Naive thymus-derived CD4-positive, alpha-beta T cell (primary cell): ENCODE measurements at regions not wholly inside any gene's neighbourhood (a gene's known extent, or its start where the extent isn't known, plus 50 kb on each side); places are given as distances from the start of the nearest gene placed in this dataset.

ENCODE experiments used
- ATAC-seq: fragments of 150-1000 bp; cut with Tn5 transposase; 2 replicates; pipeline ENCODE4 v1.10.0; 2021; ENCODE audit warnings: mild to moderate bottlenecking, moderate library complexity
- CTCF ChIA-PET: fragments of 350-600 bp; sonication (Branson Sonifier 250); formaldehyde crosslinking; loops from one replicate; lab custom pipeline; 2021; ENCODE audit warnings: antibody characterized with exemption; lab: Charles Lee
- POLR2A ChIA-PET: fragments of 350-600 bp; sonication (Branson Sonifier 250); formaldehyde crosslinking; loops from one replicate; lab custom pipeline; 2021; ENCODE audit warnings: antibody characterized with exemption, inconsistent platforms; lab: Charles Lee
- DNase-seq, 9 donors: peaks; one replicate each; pipeline versions ENCODE4 v3.0.0 to v3.0.0-alpha.2; 2020 to 2022; ENCODE audit warnings: mixed read lengths in 1 of 9
- H3K27ac ChIP-seq: one replicate; pipeline ENCODE4 v1.7.0; 2013; ENCODE audit warnings: mild to moderate bottlenecking, low read depth, low read length, moderate library complexity
- H3K27me3 ChIP-seq, 2 donors: one replicate each; pipeline ENCODE4 v1.7.0; 2013; ENCODE audit warnings: low read length in 2 of 2, mild to moderate bottlenecking in 2 of 2, moderate library complexity in 2 of 2; ENCODE audit not compliant: control insufficient read depth in 2 of 2, insufficient read depth in 2 of 2
- H3K36me3 ChIP-seq, 3 experiments: 1 replicate in 2 of 3; 2 replicates in 1 of 3; pipeline ENCODE4 v1.7.0; 2013; ENCODE audit warnings: low read length in 3 of 3, mild to moderate bottlenecking in 3 of 3, moderate library complexity in 1 of 3; ENCODE audit not compliant: insufficient read depth in 3 of 3, control insufficient read depth in 2 of 3
- H3K4me1 ChIP-seq, 2 donors: one replicate each; pipeline ENCODE4 v1.7.0; 2013; ENCODE audit warnings: low read length in 2 of 2, mild to moderate bottlenecking in 2 of 2, moderate library complexity in 1 of 2; ENCODE audit not compliant: control insufficient read depth in 2 of 2, insufficient read depth in 2 of 2
- H3K4me3 ChIP-seq: 2 replicates; pipeline ENCODE4 v1.7.0; 2013; ENCODE audit warnings: mild to moderate bottlenecking, low read length
- H3K9me3 ChIP-seq, 3 experiments: 1 replicate in 2 of 3; 2 replicates in 1 of 3; pipeline ENCODE4 v1.7.0; 2013; ENCODE audit warnings: low read length in 3 of 3; ENCODE audit not compliant: control insufficient read depth in 2 of 3
- H3K27ac Mint-ChIP-seq, 9 donors: one replicate each; pipeline ENCODE4 v1.8.0; 2020 to 2022; ENCODE audit warnings: mixed read lengths in 9 of 9, mild to moderate bottlenecking in 8 of 9, moderate library complexity in 5 of 9, inconsistent platforms in 2 of 9
- H3K27me3 Mint-ChIP-seq, 5 donors: one replicate each; pipeline ENCODE4 v1.8.0; 2021 to 2022; ENCODE audit warnings: mixed read lengths in 5 of 5, mild to moderate bottlenecking in 1 of 5
- H3K36me3 Mint-ChIP-seq, 5 donors: one replicate each; pipeline ENCODE4 v1.8.0; 2020 to 2022; ENCODE audit warnings: mixed read lengths in 5 of 5, mild to moderate bottlenecking in 3 of 5, inconsistent platforms in 1 of 5
- H3K4me1 Mint-ChIP-seq, 7 donors: one replicate each; pipeline ENCODE4 v1.8.0; 2020 to 2022; ENCODE audit warnings: mixed read lengths in 7 of 7, mild to moderate bottlenecking in 3 of 7, inconsistent platforms in 1 of 7
- H3K4me3 Mint-ChIP-seq, 10 donors: one replicate each; pipeline ENCODE4 v1.8.0; 2020 to 2022; ENCODE audit warnings: mild to moderate bottlenecking in 10 of 10, mixed read lengths in 10 of 10, moderate library complexity in 6 of 10, inconsistent platforms in 2 of 10
- H3K9me3 Mint-ChIP-seq, 11 donors: one replicate each; pipeline ENCODE4 v1.8.0; 2020 to 2022; ENCODE audit warnings: mixed read lengths in 11 of 11, mild to moderate bottlenecking in 4 of 11, inconsistent platforms in 1 of 11, moderate library complexity in 1 of 11
- intact Hi-C, 2 donors: fragments of 100-400 bp; cut with micrococcal nuclease; formaldehyde crosslinking; loops; one replicate each; pipeline ENCODE4 v1.15.1; 2023

GRCh38 chr4:125022855-125023501 lies 291.8 kb upstream of the FAT4 start:
- intact Hi-C loops = no loop called here
- Histone ChIP-seq H3K4me3 (no peak overlapping the region), H3K4me1 (no peaks in the 10 kb centered on the region), H3K27ac (no peak overlapping the region), H3K9me3 (peaks cover 0 to 5% (median 0%) of the 10 kb centered on the region in 3 experiments), H3K36me3 (no peaks in the 10 kb centered on the region), H3K27me3 (no peaks in the 10 kb centered on the region)
- CTCF ChIA-PET = no interaction called here
- Mint-ChIP-seq H3K36me3 (no peaks in the 10 kb centered on the region), H3K27me3 (no peaks in the 10 kb centered on the region), H3K4me3 (no peak overlapping the region), H3K4me1 (peaks cover 0 to 2% (median 0%) of the 10 kb centered on the region in 7 donors), H3K9me3 (peaks cover 0 to 10% (median 3%) of the 10 kb centered on the region in 11 donors), H3K27ac (no peak overlapping the region)
- no peak for ATAC-seq
- POLR2A ChIA-PET = interaction anchor here (0.7 kb wide), 1 partner anchor 1177 kb away, joined by 3 read pairs; no protein-coding TSS in a partner anchor
- DNase-seq = no peak

- POLR2A ChIA-PET = interaction anchor here (0.6 kb wide), 1 partner anchor 33 kb away, joined by 3 read pairs; no protein-coding TSS in a partner anchor
- Histone ChIP-seq H3K27me3 (no peaks in the 10 kb centered on the region), H3K36me3 (no peaks in the 10 kb centered on the region), H3K27ac (no peak overlapping the region), H3K4me3 (no peak overlapping the region), H3K9me3 (peaks cover 0 to 5% (median 0%) of the 10 kb centered on the region in 3 experiments), H3K4me1 (no peaks in the 10 kb centered on the region)
- ATAC-seq (no peak), DNase-seq (no peak)
- CTCF ChIA-PET = no interaction called here
- Mint-ChIP-seq H3K4me3 (no peak overlapping the region), H3K27me3 (no peaks in the 10 kb centered on the region), H3K9me3 (peaks cover 0 to 10% (median 3%) of the 10 kb centered on the region in 11 donors), H3K36me3 (no peaks in the 10 kb centered on the region), H3K27ac (no peak overlapping the region), H3K4me1 (peaks cover 0 to 2% (median 0%) of the 10 kb centered on the region in 7 donors)
- intact Hi-C loops = no loop called here
These were observed 293.6 kb upstream of the FAT4 start for GRCh38 chr4:125021189-125021588.

- intact Hi-C loops = no loop called here
- no peaks in the 10 kb centered on the region for H3K36me3 Mint-ChIP-seq
- DNase-seq (no peak), ATAC-seq (no peak)
- peaks cover 0 to 2% (median 0%) of the 10 kb centered on the region in 7 donors for H3K4me1 Mint-ChIP-seq
- CTCF ChIA-PET = no interaction called here
- H3K4me3 ChIP-seq = no peak overlapping the region
- peaks cover 0 to 5% (median 0%) of the 10 kb centered on the region in 3 experiments for H3K9me3 ChIP-seq
- POLR2A ChIA-PET = no interaction called here
- no peaks in the 10 kb centered on the region for H3K36me3 ChIP-seq
- H3K4me1 ChIP-seq = no peaks in the 10 kb centered on the region
- H3K27ac Mint-ChIP-seq = no peak overlapping the region
- peaks cover 0 to 10% (median 3%) of the 10 kb centered on the region in 11 donors for H3K9me3 Mint-ChIP-seq
- H3K4me3 Mint-ChIP-seq = no peak overlapping the region
- no peak overlapping the region for H3K27ac ChIP-seq
- no peaks in the 10 kb centered on the region for H3K27me3 ChIP-seq
- no peaks in the 10 kb centered on the region for H3K27me3 Mint-ChIP-seq
These were observed 294.4 kb upstream of the FAT4 start for GRCh38 chr4:125020089-125021034.

- no peaks in the 10 kb centered on the region for H3K4me1 ChIP-seq
- H3K36me3 ChIP-seq = no peaks in the 10 kb centered on the region
- Mint-ChIP-seq H3K9me3 (peaks cover 0 to 9% (median 3%) of the 10 kb centered on the region in 11 donors), H3K36me3 (no peaks in the 10 kb centered on the region), H3K4me1 (peaks cover 0 to 2% (median 0%) of the 10 kb centered on the region in 7 donors), H3K27me3 (no peaks in the 10 kb centered on the region), H3K27ac (no peak overlapping the region), H3K4me3 (peak overlapping the region in 1 of 10 donors; percentile 4)
- ChIA-PET CTCF (no interaction called here), POLR2A (no interaction called here)
- H3K4me3 ChIP-seq = no peak overlapping the region
- ATAC-seq = no peak
- no peaks in the 10 kb centered on the region for H3K27me3 ChIP-seq
- H3K27ac ChIP-seq = no peak overlapping the region
- peaks cover 0 to 5% (median 0%) of the 10 kb centered on the region in 3 experiments for H3K9me3 ChIP-seq
- intact Hi-C loops = no loop called here
- no peak for DNase-seq
These were observed 297.9 kb upstream of the FAT4 start for GRCh38 chr4:125016892-125017299.

GRCh38 chr4:125013891-125014290 lies 300.9 kb upstream of the FAT4 start:
- H3K4me3 Mint-ChIP-seq = no peak overlapping the region
- H3K27ac Mint-ChIP-seq = no peak overlapping the region
- H3K27me3 ChIP-seq = no peaks in the 10 kb centered on the region
- H3K9me3 ChIP-seq = peaks cover 0 to under 1% (median 0%) of the 10 kb centered on the region in 3 experiments
- ATAC-seq (no peak), DNase-seq (no peak)
- H3K36me3 ChIP-seq = no peaks in the 10 kb centered on the region
- no peak overlapping the region for H3K4me3 ChIP-seq
- POLR2A ChIA-PET = no interaction called here
- peaks cover 0 to 9% (median 0%) of the 10 kb centered on the region in 11 donors for H3K9me3 Mint-ChIP-seq
- no peaks in the 10 kb centered on the region for H3K4me1 ChIP-seq
- intact Hi-C loops = no loop called here
- no peaks in the 10 kb centered on the region for H3K27me3 Mint-ChIP-seq
- CTCF ChIA-PET = no interaction called here
- no peaks in the 10 kb centered on the region for H3K36me3 Mint-ChIP-seq
- no peak overlapping the region for H3K27ac ChIP-seq
- H3K4me1 Mint-ChIP-seq = no peaks in the 10 kb centered on the region

- H3K4me3 Mint-ChIP-seq = no peak overlapping the region
- Histone ChIP-seq H3K4me1 (no peaks in the 10 kb centered on the region), H3K9me3 (no peaks in the 10 kb centered on the region), H3K4me3 (no peak overlapping the region), H3K27ac (no peak overlapping the region), H3K27me3 (no peaks in the 10 kb centered on the region), H3K36me3 (no peaks in the 10 kb centered on the region)
- H3K27ac Mint-ChIP-seq = no peak overlapping the region
- H3K4me1 Mint-ChIP-seq = no peaks in the 10 kb centered on the region
- CTCF ChIA-PET = no interaction called here
- intact Hi-C loops = no loop called here
- no peaks in the 10 kb centered on the region for H3K27me3 Mint-ChIP-seq
- DNase-seq = no peak
- no peak for ATAC-seq
- POLR2A ChIA-PET = no interaction called here
- peaks cover 0 to 14% (median 2%) of the 10 kb centered on the region in 11 donors for H3K9me3 Mint-ChIP-seq
- no peaks in the 10 kb centered on the region for H3K36me3 Mint-ChIP-seq
These were observed 299.1 kb upstream of the ANKRD50 start for GRCh38 chr4:125011646-125012045.
